ENCODE measurements at regions not wholly inside any gene's neighbourhood (a gene's known extent, or its start where the extent isn't known, plus 50 kb on each side); places are given as distances from the start of the nearest gene placed in this dataset.

DNA sequence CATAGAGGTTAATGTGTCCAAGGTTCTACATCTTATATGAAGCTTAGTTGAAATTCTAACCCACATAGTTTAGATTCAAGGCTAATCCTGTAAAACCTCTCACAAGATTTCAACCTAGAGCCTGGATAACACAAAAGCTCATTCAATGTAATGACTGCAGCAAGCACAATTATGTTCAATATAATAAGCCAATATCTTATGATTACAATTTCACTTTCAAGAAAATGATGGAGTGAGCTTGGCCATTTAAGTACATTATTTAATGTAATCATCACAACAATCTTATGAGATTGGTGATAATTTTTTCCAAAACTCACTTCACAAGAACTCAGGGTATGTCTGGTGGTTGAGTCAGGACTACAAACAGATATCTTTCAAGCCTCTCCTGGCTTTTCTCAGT lies 1140.8 kb upstream of the WWC1 start:
- Histone ChIP-seq H3K27ac (no peak overlapping the region), H3K4me1 (no peaks in the 10 kb centered on the region), H3K4me3 (no peak overlapping the region), H3K27me3 (no peaks in the 10 kb centered on the region), H3K36me3 (no peaks in the 10 kb centered on the region), H3K9me3 (no peaks in the 10 kb centered on the region)
- intact Hi-C loops (cut with DNase I) = no loop called here
- no peak for FAIRE-seq
- no peak for DNase-seq
- no peak for ATAC-seq
- no peak for TF ChIP-seq CTCF (IDR thresholded peaks at IDR 0.05)

DNA sequence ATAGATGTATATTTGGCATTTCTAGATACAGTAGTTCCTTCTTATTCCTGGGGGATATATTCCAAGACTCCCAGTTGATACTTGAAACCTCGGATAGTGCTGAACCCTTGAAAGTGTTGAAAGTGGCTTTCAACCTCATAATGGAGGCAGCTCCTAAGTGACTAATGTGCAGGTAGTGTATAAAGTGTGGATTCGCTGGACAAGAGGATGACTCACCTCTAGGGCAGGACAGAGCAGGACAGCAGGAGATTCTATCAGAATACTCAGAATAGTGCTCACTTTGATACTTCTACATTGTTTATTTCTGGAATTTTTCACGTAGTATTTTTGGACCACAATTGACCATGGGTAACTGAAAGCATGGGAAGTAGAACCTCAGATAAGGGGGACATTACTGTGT lies 1138.9 kb upstream of the WWC1 start:
- Histone ChIP-seq H3K27me3 (no peaks in the 10 kb centered on the region), H3K36me3 (no peaks in the 10 kb centered on the region), H3K4me3 (no peak overlapping the region), H3K4me1 (no peaks in the 10 kb centered on the region), H3K27ac (no peak overlapping the region), H3K9me3 (no peaks in the 10 kb centered on the region)
- intact Hi-C loops (cut with DNase I) = no loop called here
- ATAC-seq = no peak
- WGBS, 2 donors = 73 to 85% methylated on average over 3 of the region's 3 CpGs
- no peak for FAIRE-seq
- TF ChIP-seq CTCF (IDR thresholded peaks at IDR 0.05) = no peak
- DNase-seq = no peak

- WGBS, 2 donors = 82 to 86% methylated on average over 21 of the region's 21 CpGs
- H3K9me3 ChIP-seq = no peaks in the 10 kb centered on the region
Measured at GRCh38 chr5:167155387-167156005, 1135.9 kb upstream of the WWC1 start.

GRCh38 chr5:167156446-167156845 lies 1135.0 kb upstream of the WWC1 start:
- no peaks in the 10 kb centered on the region for H3K36me3 ChIP-seq
- no peak overlapping the region for H3K27ac ChIP-seq
- H3K4me1 ChIP-seq = no peaks in the 10 kb centered on the region
- no peak for TF ChIP-seq CTCF (IDR thresholded peaks at IDR 0.05)
- FAIRE-seq (no peak), ATAC-seq (no peak), DNase-seq (no peak)
- no peak overlapping the region for H3K4me3 ChIP-seq
- H3K9me3 ChIP-seq = no peaks in the 10 kb centered on the region
- no peaks in the 10 kb centered on the region for H3K27me3 ChIP-seq
- 79 to 87% methylated on average over 6 of the region's 6 CpGs for WGBS, 2 donors
- intact Hi-C loops (cut with DNase I) = no loop called here

More at GRCh38 chr5:167155387-167156005, 1135.9 kb upstream of the WWC1 start:
- Histone ChIP-seq H3K36me3 (no peaks in the 10 kb centered on the region), H3K27ac (no peak overlapping the region), H3K27me3 (no peaks in the 10 kb centered on the region), H3K4me3 (no peak overlapping the region), H3K4me1 (no peaks in the 10 kb centered on the region)
- DNase-seq = no peak
- FAIRE-seq = no peak
- intact Hi-C loops (cut with DNase I) = no loop called here
- ATAC-seq = no peak
- TF ChIP-seq CTCF (IDR thresholded peaks at IDR 0.05) = no peak

GRCh38 chr5:167158588-167158987 lies 1132.9 kb upstream of the WWC1 start:
- Histone ChIP-seq H3K27ac (no peak overlapping the region), H3K36me3 (no peaks in the 10 kb centered on the region), H3K27me3 (no peaks in the 10 kb centered on the region), H3K4me1 (no peaks in the 10 kb centered on the region), H3K4me3 (no peak overlapping the region), H3K9me3 (no peaks in the 10 kb centered on the region)
- no peak for DNase-seq
- ATAC-seq = no peak
- FAIRE-seq = no peak
- TF ChIP-seq CTCF (IDR thresholded peaks at IDR 0.05) = no peak
- intact Hi-C loops (cut with DNase I) = no loop called here

Measured in pancreas (tissue), 10 donors.